RWPE1 (cell line): ENCODE measurements at regions not wholly inside any gene's neighbourhood (a gene's known extent, or its start where the extent isn't known, plus 50 kb on each side); places are given as distances from the start of the nearest gene placed in this dataset.
"Not testable (repeated sequence)": the region's sequence is repeated elsewhere in the genome, so short reads cannot be mapped to it uniquely, and the experiment has no call there.

Source experiments
- CTCF ChIA-PET: fragments of 350-600 bp; sonication (Branson Sonifier 250); formaldehyde crosslinking; extraction: SDS; loops from one replicate; lab custom pipeline; 2021; lab: Yijun Ruan, JAX
- POLR2A ChIA-PET: fragments of 400-600 bp; formaldehyde crosslinking; extraction: SDS; loops from one replicate; lab custom pipeline; 2020; ENCODE audit warnings: antibody characterized with exemption; ENCODE audit not compliant: low non-redundant PET; lab: Yijun Ruan, JAX
- DNase-seq: peaks from one replicate; pipeline ENCODE4 v3.0.0; 2012; ENCODE audit warnings: low spot score
- H3K27ac ChIP-seq: fragments of 450-650 bp; 2 replicates; pipeline ENCODE4 v1.5.1; 2017
- CTCF ChIP-seq: fragments of 450-650 bp; conservative IDR thresholded peaks from 2 replicates; pipeline ENCODE4 v1.5.1; 2017; ENCODE audit warnings: low read depth, mild to moderate bottlenecking

GRCh38 chr14:31911160-31911559, 165.9 kb upstream of the ARHGAP5 start:
- ChIA-PET POLR2A (no interaction called here), CTCF (no interaction called here)
- no peak for DNase-seq
- no peak overlapping the region for H3K27ac ChIP-seq
- TF ChIP-seq CTCF: no peak

GRCh38 chr14:31913370-31913769, 163.7 kb upstream of the ARHGAP5 start:
- TF ChIP-seq CTCF: no peak
- DNase-seq: no peak
- ChIA-PET CTCF (interaction anchor here (0.6 kb wide), 1 partner anchor 95 kb away, joined by 3 read pairs; no protein-coding TSS in a partner anchor), POLR2A (no interaction called here)
- H3K27ac ChIP-seq: no peak overlapping the region

- H3K27ac ChIP-seq, CTCF ChIA-PET, POLR2A ChIA-PET, DNase-seq: not testable (repeated sequence)
Observed at GRCh38 chr14:31918289-31918688, 158.8 kb upstream of the ARHGAP5 start.

GRCh38 chr14:31920001-31920400, 157.1 kb upstream of the ARHGAP5 start:
- no peak for DNase-seq
- H3K27ac ChIP-seq: no peak overlapping the region
- CTCF ChIA-PET: no interaction called here
- POLR2A ChIA-PET: no interaction called here
- TF ChIP-seq CTCF: no peak

- no peak for TF ChIP-seq CTCF
- ChIA-PET CTCF (no interaction called here), POLR2A (no interaction called here)
- H3K27ac ChIP-seq: no peak overlapping the region
- DNase-seq: no peak
Observed at GRCh38 chr14:31920989-31921650, 156.0 kb upstream of the ARHGAP5 start.

GRCh38 chr14:31921721-31922120, 155.4 kb upstream of the ARHGAP5 start:
- CTCF ChIA-PET: no interaction called here
- no peak for DNase-seq
- POLR2A ChIA-PET: no interaction called here
- no peak overlapping the region for H3K27ac ChIP-seq
- no peak for TF ChIP-seq CTCF

- POLR2A ChIA-PET: no interaction called here
- CTCF ChIA-PET: interaction anchor here (0.6 to 2.3 kb wide), 5 partner anchors 11 to 329 kb away, joined by 3 to 11 read pairs (median 5); no protein-coding TSS in a partner anchor
Observed at GRCh38 chr14:31926123-31926522, 151.0 kb upstream of the ARHGAP5 start.

More at GRCh38 chr14:31926123-31926522, 151.0 kb upstream of the ARHGAP5 start:
- no peak overlapping the region for H3K27ac ChIP-seq
- DNase-seq: no peak
- peak; percentile 31 for TF ChIP-seq CTCF
